ENCODE measurements at regions not wholly inside any gene's neighbourhood (a gene's known extent, or its start where the extent isn't known, plus 50 kb on each side); places are given as distances from the start of the nearest gene placed in this dataset.

GRCh38 chr2:242040681-242041080 is 171.2 kb downstream of the RTP5 start:
- Histone ChIP-seq H3K9me2 (replicated peaks; ENCODE audit: insufficient read depth) (no peaks in the 10 kb centered on the region), H3K27me3 (no peaks in the 10 kb centered on the region), H4K20me1 (ENCODE audit: insufficient read depth, poor library complexity, severe bottlenecking) (no peaks in the 10 kb centered on the region), H3K4me1 (ENCODE audit: insufficient read depth) (no peaks in the 10 kb centered on the region), H3K4me3 (no peak overlapping the region), H3K9me3 (ENCODE audit: low read depth) (no peaks in the 10 kb centered on the region), H2AFZ (no peak overlapping the region), H3K27ac (no peak overlapping the region), H3K79me2 (no peaks in the 10 kb centered on the region), H3K4me2 (no peak overlapping the region), H3K36me3 (replicated peaks; ENCODE audit: insufficient read depth, low read depth) (no peaks in the 10 kb centered on the region)
- TF ChIP-seq CTCF (IDR thresholded peaks at IDR 0.05; ENCODE audit: poor library complexity) (no peak), EZH2phosphoT487 (IDR thresholded peaks at IDR 0.05; ENCODE audit: low read depth, severe bottlenecking, unreplicated experiment) (no peak), EZH2 (IDR thresholded peaks at IDR 0.05; ENCODE audit: borderline replicate concordance) (no peak)
- DNase-seq (ENCODE audit: low spot score), result no peak
- WGBS (ENCODE audit: low lambda C conversion rate, missing lambda C conversion rate), result 91% methylated on average over 15 of the region's 15 CpGs

GRCh38 chr2:242041816-242042215 is 172.3 kb downstream of the RTP5 start:
- Histone ChIP-seq H2AFZ (no peak overlapping the region), H3K9me2 (replicated peaks; ENCODE audit: insufficient read depth) (no peaks in the 10 kb centered on the region), H3K27ac (no peak overlapping the region), H3K4me2 (no peak overlapping the region), H4K20me1 (ENCODE audit: insufficient read depth, poor library complexity, severe bottlenecking) (no peaks in the 10 kb centered on the region), H3K36me3 (replicated peaks; ENCODE audit: insufficient read depth, low read depth) (no peaks in the 10 kb centered on the region), H3K27me3 (peaks cover 7% of the 10 kb centered on the region), H3K4me1 (ENCODE audit: insufficient read depth) (no peaks in the 10 kb centered on the region), H3K4me3 (no peak overlapping the region), H3K79me2 (no peaks in the 10 kb centered on the region), H3K9me3 (ENCODE audit: low read depth) (no peaks in the 10 kb centered on the region)
- TF ChIP-seq EZH2 (IDR thresholded peaks at IDR 0.05; ENCODE audit: borderline replicate concordance), result no peak
- no peak for TF ChIP-seq EZH2phosphoT487 (IDR thresholded peaks at IDR 0.05; ENCODE audit: low read depth, severe bottlenecking, unreplicated experiment)
- no peak for TF ChIP-seq CTCF (IDR thresholded peaks at IDR 0.05; ENCODE audit: poor library complexity)
- WGBS (ENCODE audit: low lambda C conversion rate, missing lambda C conversion rate), result 94% methylated on average over 3 of the region's 3 CpGs
- DNase-seq (ENCODE audit: low spot score), result no peak

- WGBS (ENCODE audit: low lambda C conversion rate, missing lambda C conversion rate), result 60% methylated on average over 13 of the region's 13 CpGs
Observed at GRCh38 chr2:242043538-242044312, 174.2 kb downstream of the RTP5 start.

More at GRCh38 chr2:242043538-242044312, 174.2 kb downstream of the RTP5 start:
- Histone ChIP-seq H2AFZ (no peak overlapping the region), H3K9me3 (ENCODE audit: low read depth) (no peaks in the 10 kb centered on the region), H3K79me2 (no peaks in the 10 kb centered on the region), H3K27me3 (peaks cover 7% of the 10 kb centered on the region), H3K4me2 (no peak overlapping the region), H3K4me1 (ENCODE audit: insufficient read depth) (no peaks in the 10 kb centered on the region), H3K9me2 (replicated peaks; ENCODE audit: insufficient read depth) (no peaks in the 10 kb centered on the region), H3K36me3 (replicated peaks; ENCODE audit: insufficient read depth, low read depth) (no peaks in the 10 kb centered on the region), H3K4me3 (no peak overlapping the region), H4K20me1 (ENCODE audit: insufficient read depth, poor library complexity, severe bottlenecking) (no peaks in the 10 kb centered on the region), H3K27ac (no peak overlapping the region)
- TF ChIP-seq EZH2phosphoT487 (IDR thresholded peaks at IDR 0.05; ENCODE audit: low read depth, severe bottlenecking, unreplicated experiment) (no peak), EZH2 (IDR thresholded peaks at IDR 0.05; ENCODE audit: borderline replicate concordance) (no peak), CTCF (IDR thresholded peaks at IDR 0.05; ENCODE audit: poor library complexity) (no peak)
- no peak for DNase-seq (ENCODE audit: low spot score)
